H1 (cell line): ENCODE measurements at regions not wholly inside any gene's neighbourhood (a gene's known extent, or its start where the extent isn't known, plus 50 kb on each side); places are given as distances from the start of the nearest gene placed in this dataset.

Experiments
- BRCA1 ChIP-seq: IDR thresholded peaks from 2 replicates; pipeline ENCODE4 v1.6.1; 2012; ENCODE audit warnings: low read depth, low read length, improper control_type of control experiment
- CBX8 ChIP-seq: fragments of 300-800, 300-1000 bp; sonication (generic); IDR thresholded peaks from 2 replicates; pipeline ENCODE4 v1.7.1; 2016; ENCODE audit warnings: low read depth, low read length, borderline replicate concordance
- CHD2 ChIP-seq: IDR thresholded peaks from 2 replicates; pipeline ENCODE4 v1.6.1; 2012; ENCODE audit warnings: low read length, improper control_type of control experiment
- CHD7 ChIP-seq: fragments of 300-600 bp; sonication (generic); IDR thresholded peaks from 2 replicates; pipeline ENCODE4 v1.7.1; 2012; ENCODE audit warnings: low read length, moderate library complexity, mild to moderate bottlenecking, inconsistent platforms; ENCODE audit not compliant: insufficient replicate concordance
- KDM5A ChIP-seq: fragments of 200-600 bp; IDR thresholded peaks from 2 replicates; pipeline ENCODE4 v1.7.1; 2012; ENCODE audit warnings: mild to moderate bottlenecking, low read length, inconsistent platforms, mixed read lengths
- ZNF274 ChIP-seq: IDR thresholded peaks from 2 replicates; pipeline ENCODE4 v1.7.0; 2012; ENCODE audit warnings: low read length, borderline replicate concordance; ENCODE audit errors: extremely low read depth

GRCh38 chr1:233805786-233806185, 98.7 kb upstream of the SLC35F3 start (continued):
- TF ChIP-seq CHD7 (no peak), BRCA1 (no peak), ZNF274 (no peak), KDM5A (no peak), CHD2 (no peak), CBX8 (no peak)
